K562 (cell line): ENCODE measurements at regions not wholly inside any gene's neighbourhood (a gene's known extent, or its start where the extent isn't known, plus 50 kb on each side); places are given as distances from the start of the nearest gene placed in this dataset.

Source experiments
- BRD9 ChIP-seq: fragments of 450-650 bp; IDR thresholded peaks from 2 replicates; pipeline ENCODE4 v1.6.1; 2018; ENCODE audit warnings: low read depth; ENCODE audit not compliant: partially characterized antibody
- YY1 ChIP-seq, 3 experiments: IDR thresholded peaks; 2 replicates each; pipeline ENCODE4 v1.6.1; 2011; ENCODE audit warnings: low read length in 2 of 3, mild to moderate bottlenecking in 2 of 3, moderate library complexity in 2 of 3, borderline replicate concordance in 1 of 3, control low read depth in 1 of 3, low read depth in 1 of 3; ENCODE audit not compliant: insufficient read depth in 3 of 3, insufficient replicate concordance in 2 of 3, control insufficient read depth in 1 of 3, insufficient read length in 1 of 3; ENCODE audit errors: extremely low read depth in 1 of 3
- TF ChIP-seq, protein P1 (sequence below): IDR thresholded peaks from 2 replicates; pipeline ENCODE4 v1.6.1; 2011; ENCODE audit warnings: borderline replicate concordance, low read depth, mild to moderate bottlenecking, moderate library complexity, low read length; ENCODE audit not compliant: insufficient read depth, poor library complexity, severe bottlenecking
- TF ChIP-seq, protein P2 (sequence below): fragments of 200-800 bp; sonication (Bioruptor generic); IDR thresholded peaks from 2 replicates; pipeline ENCODE4 v1.6.1; 2017; ENCODE audit warnings: missing genetic modification characterization, missing compliant biosample characterization
- TF ChIP-seq, protein P3 (sequence below), 2 experiments: IDR thresholded peaks; 2 replicates each; pipeline ENCODE4 v1.6.1; 2012; ENCODE audit warnings: improper control_type of control experiment in 2 of 2, low read depth in 2 of 2, low read length in 2 of 2, borderline replicate concordance in 1 of 2

DNA sequence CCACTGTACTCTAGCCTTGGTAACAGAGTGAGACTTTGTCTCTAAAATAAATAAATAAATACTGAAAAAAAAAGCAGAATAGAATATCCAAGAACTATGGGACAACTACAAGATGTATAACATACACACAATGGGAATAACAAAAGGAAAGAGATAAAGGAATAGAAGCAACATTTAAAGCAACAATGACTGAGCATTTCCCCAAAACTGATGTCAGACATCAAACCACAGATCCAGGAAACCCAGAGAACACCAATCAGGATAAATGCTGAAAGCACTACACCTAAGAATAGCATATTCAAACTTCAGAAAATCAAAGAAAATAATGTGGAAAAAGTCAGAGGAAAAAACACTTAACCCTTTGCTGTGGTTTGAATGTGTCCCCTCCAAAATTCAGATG, 436.4 kb downstream of the ACTL7B start (continued):
- TF ChIP-seq BRD9: no peak
- no peak for TF ChIP-seq YY1 (IDR thresholded peaks at IDR 0.05; ENCODE audit: borderline replicate concordance in 1 of 3, control insufficient read depth in 1 of 3, extremely low read depth in 1 of 3, insufficient read depth in 3 of 3, insufficient read length in 1 of 3, insufficient replicate concordance in 2 of 3, low read depth in 1 of 3, low read length in 2 of 3)
- TF ChIP-seq, protein P1, sequence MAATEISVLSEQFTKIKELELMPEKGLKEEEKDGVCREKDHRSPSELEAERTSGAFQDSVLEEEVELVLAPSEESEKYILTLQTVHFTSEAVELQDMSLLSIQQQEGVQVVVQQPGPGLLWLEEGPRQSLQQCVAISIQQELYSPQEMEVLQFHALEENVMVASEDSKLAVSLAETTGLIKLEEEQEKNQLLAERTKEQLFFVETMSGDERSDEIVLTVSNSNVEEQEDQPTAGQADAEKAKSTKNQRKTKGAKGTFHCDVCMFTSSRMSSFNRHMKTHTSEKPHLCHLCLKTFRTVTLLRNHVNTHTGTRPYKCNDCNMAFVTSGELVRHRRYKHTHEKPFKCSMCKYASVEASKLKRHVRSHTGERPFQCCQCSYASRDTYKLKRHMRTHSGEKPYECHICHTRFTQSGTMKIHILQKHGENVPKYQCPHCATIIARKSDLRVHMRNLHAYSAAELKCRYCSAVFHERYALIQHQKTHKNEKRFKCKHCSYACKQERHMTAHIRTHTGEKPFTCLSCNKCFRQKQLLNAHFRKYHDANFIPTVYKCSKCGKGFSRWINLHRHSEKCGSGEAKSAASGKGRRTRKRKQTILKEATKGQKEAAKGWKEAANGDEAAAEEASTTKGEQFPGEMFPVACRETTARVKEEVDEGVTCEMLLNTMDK: no peak
- TF ChIP-seq, protein P2, sequence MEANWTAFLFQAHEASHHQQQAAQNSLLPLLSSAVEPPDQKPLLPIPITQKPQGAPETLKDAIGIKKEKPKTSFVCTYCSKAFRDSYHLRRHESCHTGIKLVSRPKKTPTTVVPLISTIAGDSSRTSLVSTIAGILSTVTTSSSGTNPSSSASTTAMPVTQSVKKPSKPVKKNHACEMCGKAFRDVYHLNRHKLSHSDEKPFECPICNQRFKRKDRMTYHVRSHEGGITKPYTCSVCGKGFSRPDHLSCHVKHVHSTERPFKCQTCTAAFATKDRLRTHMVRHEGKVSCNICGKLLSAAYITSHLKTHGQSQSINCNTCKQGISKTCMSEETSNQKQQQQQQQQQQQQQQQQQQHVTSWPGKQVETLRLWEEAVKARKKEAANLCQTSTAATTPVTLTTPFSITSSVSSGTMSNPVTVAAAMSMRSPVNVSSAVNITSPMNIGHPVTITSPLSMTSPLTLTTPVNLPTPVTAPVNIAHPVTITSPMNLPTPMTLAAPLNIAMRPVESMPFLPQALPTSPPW (CRISPR knock-in tag): no peak
- TF ChIP-seq, protein P3, sequence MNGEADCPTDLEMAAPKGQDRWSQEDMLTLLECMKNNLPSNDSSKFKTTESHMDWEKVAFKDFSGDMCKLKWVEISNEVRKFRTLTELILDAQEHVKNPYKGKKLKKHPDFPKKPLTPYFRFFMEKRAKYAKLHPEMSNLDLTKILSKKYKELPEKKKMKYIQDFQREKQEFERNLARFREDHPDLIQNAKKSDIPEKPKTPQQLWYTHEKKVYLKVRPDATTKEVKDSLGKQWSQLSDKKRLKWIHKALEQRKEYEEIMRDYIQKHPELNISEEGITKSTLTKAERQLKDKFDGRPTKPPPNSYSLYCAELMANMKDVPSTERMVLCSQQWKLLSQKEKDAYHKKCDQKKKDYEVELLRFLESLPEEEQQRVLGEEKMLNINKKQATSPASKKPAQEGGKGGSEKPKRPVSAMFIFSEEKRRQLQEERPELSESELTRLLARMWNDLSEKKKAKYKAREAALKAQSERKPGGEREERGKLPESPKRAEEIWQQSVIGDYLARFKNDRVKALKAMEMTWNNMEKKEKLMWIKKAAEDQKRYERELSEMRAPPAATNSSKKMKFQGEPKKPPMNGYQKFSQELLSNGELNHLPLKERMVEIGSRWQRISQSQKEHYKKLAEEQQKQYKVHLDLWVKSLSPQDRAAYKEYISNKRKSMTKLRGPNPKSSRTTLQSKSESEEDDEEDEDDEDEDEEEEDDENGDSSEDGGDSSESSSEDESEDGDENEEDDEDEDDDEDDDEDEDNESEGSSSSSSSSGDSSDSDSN (IDR thresholded peaks at IDR 0.05; ENCODE audit: borderline replicate concordance in 1 of 2, low read depth in 2 of 2, low read length in 2 of 2): no peak
